Thoracic aorta (tissue), 2 donors: ENCODE measurements at regions not wholly inside any gene's neighbourhood (a gene's known extent, or its start where the extent isn't known, plus 50 kb on each side); places are given as distances from the start of the nearest gene placed in this dataset.
"Not testable (repeated sequence)": the region's sequence is repeated elsewhere in the genome, so short reads cannot be mapped to it uniquely, and the experiment has no call there.

ENCODE experiments used
- ATAC-seq: fragments of 150-250 bp; one replicate; pipeline ENCODE4 v1.8.0; 2017; ENCODE audit warnings: low read depth; ENCODE audit not compliant: insufficient number of reproducible peaks, low FRiP score
- DNase-seq: peaks from one replicate; pipeline ENCODE4 v3.0.0-alpha.2; 2020; ENCODE audit warnings: low spot score
- H3K27ac ChIP-seq, 2 donors: fragments of 200-600 bp; sonication (generic); 1 replicate in 1 of 2; 2 replicates in 1 of 2; pipeline ENCODE4 v1.5.1; 2016; ENCODE audit warnings: mild to moderate bottlenecking in 2 of 2, moderate library complexity in 2 of 2
- H3K27me3 ChIP-seq: fragments of 200-600 bp; sonication (generic); replicated peaks from 2 replicates; pipeline ENCODE4 v1.6.0; 2016; ENCODE audit warnings: mild to moderate bottlenecking; ENCODE audit not compliant: insufficient read depth
- H3K36me3 ChIP-seq: fragments of 200-600 bp; sonication (generic); one replicate; pipeline ENCODE4 v1.5.1; 2016
- H3K4me1 ChIP-seq, 2 donors: fragments of 200-600 bp; sonication (generic); 1 replicate in 1 of 2; 2 replicates in 1 of 2; pipeline versions ENCODE4 v1.5.1 to v1.6.0; 2016; ENCODE audit warnings: low read depth in 2 of 2, mild to moderate bottlenecking in 1 of 2; ENCODE audit not compliant: control insufficient read depth in 1 of 2
- H3K4me3 ChIP-seq: fragments of 200-600 bp; sonication (generic); 2 replicates; pipeline ENCODE4 v1.5.1; 2016; ENCODE audit warnings: mild to moderate bottlenecking
- H3K9me3 ChIP-seq: fragments of 200-600 bp; sonication (generic); 2 replicates; pipeline ENCODE4 v1.5.1; 2016
- TF ChIP-seq, protein P1 (sequence below): fragments of 200-600 bp; sonication (generic); IDR thresholded peaks from one replicate; pipeline ENCODE4 v1.5.1; 2019; ENCODE audit warnings: antibody characterized with exemption

DNA sequence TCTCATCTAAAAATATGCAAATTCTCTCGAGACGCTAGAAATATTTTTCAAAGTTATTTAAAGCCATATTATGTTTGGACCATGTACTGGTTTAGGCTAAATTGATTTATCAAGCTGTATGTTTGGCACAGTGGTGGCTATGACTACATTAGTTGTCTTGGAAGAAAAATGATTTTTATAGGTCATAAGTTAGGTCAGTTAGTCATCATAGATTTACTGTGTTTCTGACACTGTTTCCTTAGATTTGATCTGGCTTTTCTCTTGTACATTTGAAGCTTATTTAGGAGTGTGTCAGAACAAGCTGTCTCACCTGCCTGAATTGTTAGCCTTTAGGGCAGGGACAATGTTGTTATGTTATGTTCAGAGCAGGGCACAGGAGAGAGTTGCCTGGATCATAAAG, 161.1 kb upstream of the FBXO33 start:
- H3K36me3 ChIP-seq, result no peaks in the 10 kb centered on the region
- H3K27me3 ChIP-seq, result no peaks in the 10 kb centered on the region
- peak overlapping the region; percentile 35 to 45 for H3K27ac ChIP-seq
- peaks cover 24 to 28% of the 10 kb centered on the region in 2 donors for H3K4me1 ChIP-seq
- ATAC-seq, result no peak
- H3K9me3 ChIP-seq, result no peaks in the 10 kb centered on the region
- TF ChIP-seq, protein P1, sequence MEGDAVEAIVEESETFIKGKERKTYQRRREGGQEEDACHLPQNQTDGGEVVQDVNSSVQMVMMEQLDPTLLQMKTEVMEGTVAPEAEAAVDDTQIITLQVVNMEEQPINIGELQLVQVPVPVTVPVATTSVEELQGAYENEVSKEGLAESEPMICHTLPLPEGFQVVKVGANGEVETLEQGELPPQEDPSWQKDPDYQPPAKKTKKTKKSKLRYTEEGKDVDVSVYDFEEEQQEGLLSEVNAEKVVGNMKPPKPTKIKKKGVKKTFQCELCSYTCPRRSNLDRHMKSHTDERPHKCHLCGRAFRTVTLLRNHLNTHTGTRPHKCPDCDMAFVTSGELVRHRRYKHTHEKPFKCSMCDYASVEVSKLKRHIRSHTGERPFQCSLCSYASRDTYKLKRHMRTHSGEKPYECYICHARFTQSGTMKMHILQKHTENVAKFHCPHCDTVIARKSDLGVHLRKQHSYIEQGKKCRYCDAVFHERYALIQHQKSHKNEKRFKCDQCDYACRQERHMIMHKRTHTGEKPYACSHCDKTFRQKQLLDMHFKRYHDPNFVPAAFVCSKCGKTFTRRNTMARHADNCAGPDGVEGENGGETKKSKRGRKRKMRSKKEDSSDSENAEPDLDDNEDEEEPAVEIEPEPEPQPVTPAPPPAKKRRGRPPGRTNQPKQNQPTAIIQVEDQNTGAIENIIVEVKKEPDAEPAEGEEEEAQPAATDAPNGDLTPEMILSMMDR, result no peak
- no peak overlapping the region for H3K4me3 ChIP-seq
- no peak for DNase-seq

DNA sequence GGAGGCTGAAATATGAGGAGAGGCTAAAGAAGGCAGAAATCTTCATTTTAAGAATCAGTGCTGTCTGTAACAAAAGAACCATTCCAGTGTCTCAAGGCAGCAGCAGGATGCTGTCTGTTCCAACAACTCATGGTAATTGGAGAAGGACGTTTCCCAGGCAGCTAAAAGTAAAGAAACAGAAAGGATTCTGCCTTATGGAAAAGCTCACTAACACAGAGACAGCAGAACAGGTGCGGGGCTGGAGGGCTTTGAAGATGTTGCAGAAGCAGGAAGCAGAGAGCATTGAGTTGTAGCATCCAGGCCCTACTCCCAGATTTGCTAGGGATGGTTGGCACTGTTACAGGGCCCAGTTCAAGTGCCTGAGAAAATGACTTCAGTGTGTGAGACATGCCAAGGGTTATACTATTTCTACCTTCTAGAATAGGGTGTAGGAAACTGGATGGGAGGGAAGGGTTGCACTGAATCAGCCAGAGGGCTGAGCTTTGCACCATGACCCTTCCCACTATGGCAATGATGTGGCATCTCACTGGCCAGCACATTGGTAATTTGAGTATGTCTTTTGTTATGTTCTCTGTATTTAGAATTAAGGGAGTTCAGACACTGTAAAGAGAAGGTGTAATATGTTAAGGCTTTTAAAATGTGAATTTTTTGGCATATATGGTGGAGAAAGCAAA, 160.0 kb upstream of the FBXO33 start:
- Histone ChIP-seq H3K9me3 (no peaks in the 10 kb centered on the region), H3K4me3 (no peak overlapping the region), H3K4me1 (peaks cover 24 to 28% of the 10 kb centered on the region in 2 donors), H3K27me3 (no peaks in the 10 kb centered on the region), H3K27ac (peak overlapping the region in 1 of 2 donors; percentile 47), H3K36me3 (no peaks in the 10 kb centered on the region)
- TF ChIP-seq, protein P1, result no peak
- DNase-seq, result no peak
- ATAC-seq, result no peak

DNA sequence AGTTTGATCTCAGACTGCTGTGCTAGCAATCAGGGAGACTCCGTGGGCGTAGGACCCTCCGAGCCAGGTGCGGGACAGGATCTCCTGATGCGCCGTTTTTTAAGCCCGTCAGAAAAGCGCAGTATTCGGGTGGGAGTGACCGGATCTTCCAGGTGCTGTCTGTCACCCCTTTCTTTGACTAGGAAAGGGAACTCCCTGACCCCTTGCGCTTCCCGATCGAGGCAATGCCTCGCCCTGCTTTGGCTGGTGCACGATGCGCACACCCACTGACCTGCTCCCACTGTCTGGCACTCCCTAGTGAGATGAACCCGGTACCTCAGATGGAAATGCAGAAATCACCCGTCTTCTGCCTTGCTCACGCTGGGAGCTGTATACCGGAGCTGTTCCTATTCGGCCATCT, 157.6 kb upstream of the FBXO33 start:
- H3K4me1 ChIP-seq, result peaks cover 24 to 28% of the 10 kb centered on the region in 2 donors
- not testable (repeated sequence) for ATAC-seq, H3K9me3 ChIP-seq, H3K4me3 ChIP-seq, H3K27ac ChIP-seq, DNase-seq, H3K36me3 ChIP-seq, H3K27me3 ChIP-seq

DNA sequence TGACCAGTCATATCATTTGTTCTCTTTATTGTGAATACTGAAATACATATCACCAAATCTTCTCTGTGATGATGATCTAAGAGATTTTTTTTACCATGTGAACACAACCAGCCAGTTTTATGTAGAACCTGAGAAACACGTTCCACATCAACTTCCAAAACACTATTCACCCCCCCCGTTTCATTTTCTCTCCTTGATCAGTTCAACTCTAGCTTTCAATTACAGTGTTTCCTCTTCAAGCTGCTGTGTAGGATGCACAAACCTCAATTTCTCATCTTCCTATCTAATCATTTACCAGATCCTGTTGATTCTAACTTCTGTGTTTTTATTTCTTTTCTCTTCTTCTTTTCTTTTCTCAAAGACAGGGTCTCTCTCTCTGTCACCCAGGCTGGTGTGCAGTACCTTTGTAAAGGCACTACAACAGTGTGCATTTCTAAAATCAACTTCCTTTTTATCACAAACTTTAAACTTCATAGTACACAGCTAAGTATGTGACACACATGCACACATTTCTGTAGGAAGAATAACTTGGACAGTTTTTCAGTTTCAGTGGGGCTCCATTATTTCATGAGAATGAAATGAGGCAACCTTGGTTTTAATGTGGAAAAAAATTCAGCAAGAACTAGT, 149.9 kb upstream of the FBXO33 start:
- no peak overlapping the region for H3K4me3 ChIP-seq
- no peak for ATAC-seq
- TF ChIP-seq, protein P1, result no peak

DNA sequence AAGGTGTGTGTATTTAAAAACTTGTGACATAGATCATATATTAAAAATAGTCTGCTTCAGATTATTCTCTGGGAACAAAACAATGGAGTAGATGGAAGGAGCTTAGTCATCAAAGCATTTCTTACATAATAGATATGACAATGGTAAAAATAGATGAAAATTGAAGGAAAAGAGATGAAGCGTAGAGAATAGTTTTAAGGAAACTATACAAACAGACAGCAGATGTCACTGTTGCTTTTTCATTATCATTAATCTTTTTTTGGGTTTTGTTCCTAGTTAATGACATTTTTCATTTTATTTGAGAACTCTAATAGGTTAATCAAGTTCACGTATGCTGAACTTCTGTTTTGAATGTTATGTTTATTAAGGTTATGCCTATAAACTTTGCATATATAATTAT, 149.2 kb upstream of the FBXO33 start:
- TF ChIP-seq, protein P1, result no peak
- no peaks in the 10 kb centered on the region for H3K27me3 ChIP-seq
- no peak overlapping the region for H3K27ac ChIP-seq
- no peak overlapping the region for H3K4me3 ChIP-seq
- H3K9me3 ChIP-seq, result no peaks in the 10 kb centered on the region
- ATAC-seq (no peak), DNase-seq (no peak)
- no peaks in the 10 kb centered on the region for H3K36me3 ChIP-seq
- H3K4me1 ChIP-seq, result no peaks in the 10 kb centered on the region

More for the DNA sequence above, 149.9 kb upstream of the FBXO33 start:
- no peak for DNase-seq
- H3K27ac ChIP-seq, result no peak overlapping the region
- no peaks in the 10 kb centered on the region for H3K27me3 ChIP-seq
- no peaks in the 10 kb centered on the region for H3K9me3 ChIP-seq
- no peaks in the 10 kb centered on the region for H3K36me3 ChIP-seq
- no peaks in the 10 kb centered on the region for H3K4me1 ChIP-seq
